ENCODE measurements at regions not wholly inside any gene's neighbourhood (a gene's known extent, or its start where the extent isn't known, plus 50 kb on each side); places are given as distances from the start of the nearest gene placed in this dataset.

GRCh38 chr10:10544890-10545289, 472.8 kb upstream of the CELF2 start:
- no peak for TF ChIP-seq CTCF (IDR thresholded peaks at IDR 0.05; ENCODE audit: low read depth, low read length, poor library complexity, severe bottlenecking)
- TF ChIP-seq EZH2phosphoT487 (IDR thresholded peaks at IDR 0.05; ENCODE audit: borderline replicate concordance, low read length) = no peak

All from DOHH2 (cell line).